Neural cell (in vitro differentiated cells): ENCODE measurements at regions not wholly inside any gene's neighbourhood (a gene's known extent, or its start where the extent isn't known, plus 50 kb on each side); places are given as distances from the start of the nearest gene placed in this dataset.

Experiments
- H2AFZ ChIP-seq: fragments of 200-600, 300-800 bp; sonication (generic), shearing (Covaris generic); 2 replicates; pipeline ENCODE4 v1.6.0; 2014; ENCODE audit warnings: low read depth, mild to moderate bottlenecking, antibody characterized with exemption, low read length, moderate library complexity
- H3F3A ChIP-seq: fragments of 200-600 bp; shearing (Covaris generic); 2 replicates; pipeline ENCODE4 v1.6.1; 2016; ENCODE audit warnings: mild to moderate bottlenecking, moderate library complexity, mixed read lengths, antibody characterized with exemption, low read length; ENCODE audit not compliant: insufficient read depth, poor library complexity, severe bottlenecking
- H3K27ac ChIP-seq: fragments of 200-600, 300-800 bp; sonication (generic), shearing (Covaris generic); 2 replicates; pipeline ENCODE4 v1.5.1; 2014; ENCODE audit warnings: mild to moderate bottlenecking, low read length, moderate library complexity
- H3K27me3 ChIP-seq: fragments of 300-800, 200-600 bp; sonication (generic), shearing (Covaris generic); 2 replicates; pipeline ENCODE4 v1.6.0; 2014; ENCODE audit warnings: mild to moderate bottlenecking, low read depth, low read length, moderate library complexity; ENCODE audit not compliant: insufficient read depth
- H3K36me3 ChIP-seq: fragments of 300-800, 200-600 bp; sonication (generic), shearing (Covaris generic); 2 replicates; pipeline ENCODE4 v1.5.1; 2014; ENCODE audit warnings: mild to moderate bottlenecking, antibody characterized with exemption, low read length, moderate library complexity; ENCODE audit not compliant: insufficient read depth
- H3K4me2 ChIP-seq: fragments of 300-800, 200-600 bp; sonication (generic), shearing (Covaris generic); 2 replicates; pipeline ENCODE4 v1.6.0; 2014; ENCODE audit warnings: mild to moderate bottlenecking, low read length
- H3K4me3 ChIP-seq: fragments of 300-800, 200-600 bp; sonication (generic), shearing (Covaris generic); 2 replicates; pipeline ENCODE4 v1.5.1; 2014; ENCODE audit warnings: mild to moderate bottlenecking, low read length, moderate library complexity
- H3K79me2 ChIP-seq: fragments of 200-600 bp; shearing (Covaris generic); replicated peaks from 2 replicates; pipeline ENCODE4 v1.6.0; 2014; ENCODE audit warnings: mild to moderate bottlenecking, low read length, moderate library complexity; ENCODE audit not compliant: insufficient read depth
- H3K9ac ChIP-seq: fragments of 300-800, 200-600 bp; sonication (generic), shearing (Covaris generic); 2 replicates; pipeline ENCODE4 v1.6.1; 2016; ENCODE audit warnings: mild to moderate bottlenecking, low read length, mixed read lengths
- H3K9me2 ChIP-seq: fragments of 200-600 bp; shearing (Covaris generic); 2 replicates; pipeline ENCODE4 v1.6.1; 2016; ENCODE audit warnings: mild to moderate bottlenecking, low read length, mixed read lengths; ENCODE audit not compliant: insufficient read depth
- H3K9me3 ChIP-seq: fragments of 200-600, 300-800 bp; sonication (generic), shearing (Covaris generic); 2 replicates; pipeline ENCODE4 v1.6.1; 2016; ENCODE audit warnings: mild to moderate bottlenecking, mixed run types, low read length, moderate library complexity, mixed read lengths
- H4K20me1 ChIP-seq: fragments of 200-600 bp; shearing (Covaris generic); 2 replicates; pipeline ENCODE4 v1.6.1; 2016; ENCODE audit warnings: mild to moderate bottlenecking, mixed run types; ENCODE audit not compliant: insufficient read depth
- EP300 ChIP-seq: fragments of 450-650 bp; conservative IDR thresholded peaks from 2 replicates; pipeline ENCODE4 v1.6.1; 2014; ENCODE audit warnings: antibody characterized with exemption, mild to moderate bottlenecking, moderate library complexity; ENCODE audit not compliant: poor library complexity, severe bottlenecking
- EZH2 ChIP-seq: fragments of 200-600, 300-800 bp; shearing (Covaris generic), sonication (generic); IDR thresholded peaks from 2 replicates; pipeline ENCODE4 v1.6.1; 2014; ENCODE audit warnings: antibody characterized with exemption, low read length, borderline replicate concordance, mild to moderate bottlenecking; ENCODE audit not compliant: insufficient read depth, poor library complexity, severe bottlenecking
- MXI1 ChIP-seq: fragments of 450-650 bp; conservative IDR thresholded peaks from 2 replicates; pipeline ENCODE4 v1.6.1; 2014; ENCODE audit warnings: antibody characterized with exemption, mild to moderate bottlenecking; ENCODE audit not compliant: poor library complexity, severe bottlenecking
- POLR2AphosphoS5 ChIP-seq: IDR thresholded peaks from 2 replicates; pipeline ENCODE4 v1.6.1; 2012
- RAD21 ChIP-seq: fragments of 450-650 bp; conservative IDR thresholded peaks from 2 replicates; pipeline ENCODE4 v1.6.1; 2014; ENCODE audit warnings: antibody characterized with exemption, mild to moderate bottlenecking, moderate library complexity
- SMC3 ChIP-seq: fragments of 450-650 bp; conservative IDR thresholded peaks from 2 replicates; pipeline ENCODE4 v1.6.1; 2014; ENCODE audit warnings: antibody characterized with exemption, mild to moderate bottlenecking, moderate library complexity; ENCODE audit not compliant: poor library complexity
- TAF1 ChIP-seq: IDR thresholded peaks from 2 replicates; pipeline ENCODE4 v1.6.1; 2012; ENCODE audit warnings: low read depth
- TF ChIP-seq, protein P1 (sequence below): IDR thresholded peaks from 2 replicates; pipeline ENCODE4 v1.6.1; 2012; ENCODE audit warnings: borderline replicate concordance
- TF ChIP-seq, protein P2 (sequence below): fragments of 450-650 bp; IDR thresholded peaks from 2 replicates; pipeline ENCODE4 v1.5.1; 2014; ENCODE audit warnings: antibody characterized with exemption, mild to moderate bottlenecking, moderate library complexity; ENCODE audit not compliant: poor library complexity, severe bottlenecking

DNA sequence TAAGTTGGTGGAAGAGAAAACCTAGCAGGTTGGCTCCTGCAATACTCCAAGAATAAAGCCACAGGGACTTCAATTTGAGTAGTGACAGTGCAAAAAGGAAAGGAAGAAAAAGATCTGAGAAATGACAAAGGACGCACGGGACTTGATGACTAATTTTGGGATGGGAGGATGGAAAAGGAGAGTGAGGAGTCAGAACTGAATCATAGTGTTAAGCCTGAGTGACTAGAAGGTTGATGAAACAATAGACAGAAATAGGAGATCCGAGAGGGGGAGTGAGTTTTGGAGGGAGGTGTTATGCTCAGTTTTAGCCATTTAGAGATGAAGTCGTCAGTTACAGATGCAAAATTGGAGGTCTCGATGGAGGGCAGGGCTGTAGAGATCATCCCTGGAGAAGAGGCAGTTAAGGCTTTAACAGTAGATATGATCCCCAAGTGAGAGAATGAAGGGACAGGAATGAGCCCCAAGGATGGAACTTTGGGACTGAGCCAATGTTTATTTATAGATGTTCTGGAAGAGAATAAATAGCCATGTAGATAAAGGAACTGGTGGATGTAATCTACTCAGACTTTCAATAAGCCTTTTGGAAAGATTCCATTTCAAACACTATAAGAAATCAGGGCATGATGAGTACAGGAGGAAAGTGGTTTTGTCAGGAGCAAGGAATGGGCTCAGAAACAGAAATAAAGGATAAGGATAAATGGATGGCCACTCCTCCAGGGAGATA is 108.9 kb upstream of the NCAM1 start:
- TF ChIP-seq TAF1 (no peak), SMC3 (no peak), POLR2AphosphoS5 (no peak), MXI1 (no peak), EP300 (no peak), EZH2 (no peak), RAD21 (no peak)
- TF ChIP-seq, protein P1, sequence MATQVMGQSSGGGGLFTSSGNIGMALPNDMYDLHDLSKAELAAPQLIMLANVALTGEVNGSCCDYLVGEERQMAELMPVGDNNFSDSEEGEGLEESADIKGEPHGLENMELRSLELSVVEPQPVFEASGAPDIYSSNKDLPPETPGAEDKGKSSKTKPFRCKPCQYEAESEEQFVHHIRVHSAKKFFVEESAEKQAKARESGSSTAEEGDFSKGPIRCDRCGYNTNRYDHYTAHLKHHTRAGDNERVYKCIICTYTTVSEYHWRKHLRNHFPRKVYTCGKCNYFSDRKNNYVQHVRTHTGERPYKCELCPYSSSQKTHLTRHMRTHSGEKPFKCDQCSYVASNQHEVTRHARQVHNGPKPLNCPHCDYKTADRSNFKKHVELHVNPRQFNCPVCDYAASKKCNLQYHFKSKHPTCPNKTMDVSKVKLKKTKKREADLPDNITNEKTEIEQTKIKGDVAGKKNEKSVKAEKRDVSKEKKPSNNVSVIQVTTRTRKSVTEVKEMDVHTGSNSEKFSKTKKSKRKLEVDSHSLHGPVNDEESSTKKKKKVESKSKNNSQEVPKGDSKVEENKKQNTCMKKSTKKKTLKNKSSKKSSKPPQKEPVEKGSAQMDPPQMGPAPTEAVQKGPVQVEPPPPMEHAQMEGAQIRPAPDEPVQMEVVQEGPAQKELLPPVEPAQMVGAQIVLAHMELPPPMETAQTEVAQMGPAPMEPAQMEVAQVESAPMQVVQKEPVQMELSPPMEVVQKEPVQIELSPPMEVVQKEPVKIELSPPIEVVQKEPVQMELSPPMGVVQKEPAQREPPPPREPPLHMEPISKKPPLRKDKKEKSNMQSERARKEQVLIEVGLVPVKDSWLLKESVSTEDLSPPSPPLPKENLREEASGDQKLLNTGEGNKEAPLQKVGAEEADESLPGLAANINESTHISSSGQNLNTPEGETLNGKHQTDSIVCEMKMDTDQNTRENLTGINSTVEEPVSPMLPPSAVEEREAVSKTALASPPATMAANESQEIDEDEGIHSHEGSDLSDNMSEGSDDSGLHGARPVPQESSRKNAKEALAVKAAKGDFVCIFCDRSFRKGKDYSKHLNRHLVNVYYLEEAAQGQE = no peak
- TF ChIP-seq, protein P2, sequence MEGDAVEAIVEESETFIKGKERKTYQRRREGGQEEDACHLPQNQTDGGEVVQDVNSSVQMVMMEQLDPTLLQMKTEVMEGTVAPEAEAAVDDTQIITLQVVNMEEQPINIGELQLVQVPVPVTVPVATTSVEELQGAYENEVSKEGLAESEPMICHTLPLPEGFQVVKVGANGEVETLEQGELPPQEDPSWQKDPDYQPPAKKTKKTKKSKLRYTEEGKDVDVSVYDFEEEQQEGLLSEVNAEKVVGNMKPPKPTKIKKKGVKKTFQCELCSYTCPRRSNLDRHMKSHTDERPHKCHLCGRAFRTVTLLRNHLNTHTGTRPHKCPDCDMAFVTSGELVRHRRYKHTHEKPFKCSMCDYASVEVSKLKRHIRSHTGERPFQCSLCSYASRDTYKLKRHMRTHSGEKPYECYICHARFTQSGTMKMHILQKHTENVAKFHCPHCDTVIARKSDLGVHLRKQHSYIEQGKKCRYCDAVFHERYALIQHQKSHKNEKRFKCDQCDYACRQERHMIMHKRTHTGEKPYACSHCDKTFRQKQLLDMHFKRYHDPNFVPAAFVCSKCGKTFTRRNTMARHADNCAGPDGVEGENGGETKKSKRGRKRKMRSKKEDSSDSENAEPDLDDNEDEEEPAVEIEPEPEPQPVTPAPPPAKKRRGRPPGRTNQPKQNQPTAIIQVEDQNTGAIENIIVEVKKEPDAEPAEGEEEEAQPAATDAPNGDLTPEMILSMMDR = no peak
- no peaks in the 10 kb centered on the region for H4K20me1 ChIP-seq
- no peak overlapping the region for H2AFZ ChIP-seq
- H3K9ac ChIP-seq = no peak overlapping the region
- H3K27me3 ChIP-seq = no peaks in the 10 kb centered on the region
- H3K36me3 ChIP-seq = no peaks in the 10 kb centered on the region
- H3K27ac ChIP-seq = no peak overlapping the region
- H3K9me2 ChIP-seq = no peaks in the 10 kb centered on the region
- no peaks in the 10 kb centered on the region for H3F3A ChIP-seq
- H3K9me3 ChIP-seq = no peaks in the 10 kb centered on the region
- H3K79me2 ChIP-seq = no peaks in the 10 kb centered on the region
- H3K4me2 ChIP-seq = no peak overlapping the region
- no peak overlapping the region for H3K4me3 ChIP-seq

GRCh38 chr11:112856133-112856532 is 105.1 kb upstream of the NCAM1 start:
- no peak overlapping the region for H3K4me3 ChIP-seq
- no peak overlapping the region for H2AFZ ChIP-seq
- no peaks in the 10 kb centered on the region for H3K36me3 ChIP-seq
- H3K79me2 ChIP-seq = no peaks in the 10 kb centered on the region
- H3F3A ChIP-seq = no peaks in the 10 kb centered on the region
- H4K20me1 ChIP-seq = no peaks in the 10 kb centered on the region
- no peak overlapping the region for H3K27ac ChIP-seq
- TF ChIP-seq POLR2AphosphoS5 = no peak
- TF ChIP-seq TAF1 = no peak
- TF ChIP-seq RAD21 = no peak
- no peak for TF ChIP-seq MXI1
- no peak for TF ChIP-seq SMC3
- TF ChIP-seq EZH2 = no peak
- H3K27me3 ChIP-seq = no peaks in the 10 kb centered on the region
- no peak overlapping the region for H3K4me2 ChIP-seq
- no peak overlapping the region for H3K9ac ChIP-seq
- no peaks in the 10 kb centered on the region for H3K9me3 ChIP-seq
- H3K9me2 ChIP-seq = no peaks in the 10 kb centered on the region
